Erythroblast (primary cell): ENCODE measurements at regions not wholly inside any gene's neighbourhood (a gene's known extent, or its start where the extent isn't known, plus 50 kb on each side); places are given as distances from the start of the nearest gene placed in this dataset.

Experiments used
- GATA1 ChIP-seq: IDR thresholded peaks from 2 replicates; pipeline ENCODE4 v1.6.1; 2011; ENCODE audit warnings: low read depth, mild to moderate bottlenecking, control low read depth, low read length, moderate library complexity
- POLR2A ChIP-seq: IDR thresholded peaks from 2 replicates; pipeline ENCODE4 v1.6.1; 2011; ENCODE audit warnings: mild to moderate bottlenecking, low read length

DNA sequence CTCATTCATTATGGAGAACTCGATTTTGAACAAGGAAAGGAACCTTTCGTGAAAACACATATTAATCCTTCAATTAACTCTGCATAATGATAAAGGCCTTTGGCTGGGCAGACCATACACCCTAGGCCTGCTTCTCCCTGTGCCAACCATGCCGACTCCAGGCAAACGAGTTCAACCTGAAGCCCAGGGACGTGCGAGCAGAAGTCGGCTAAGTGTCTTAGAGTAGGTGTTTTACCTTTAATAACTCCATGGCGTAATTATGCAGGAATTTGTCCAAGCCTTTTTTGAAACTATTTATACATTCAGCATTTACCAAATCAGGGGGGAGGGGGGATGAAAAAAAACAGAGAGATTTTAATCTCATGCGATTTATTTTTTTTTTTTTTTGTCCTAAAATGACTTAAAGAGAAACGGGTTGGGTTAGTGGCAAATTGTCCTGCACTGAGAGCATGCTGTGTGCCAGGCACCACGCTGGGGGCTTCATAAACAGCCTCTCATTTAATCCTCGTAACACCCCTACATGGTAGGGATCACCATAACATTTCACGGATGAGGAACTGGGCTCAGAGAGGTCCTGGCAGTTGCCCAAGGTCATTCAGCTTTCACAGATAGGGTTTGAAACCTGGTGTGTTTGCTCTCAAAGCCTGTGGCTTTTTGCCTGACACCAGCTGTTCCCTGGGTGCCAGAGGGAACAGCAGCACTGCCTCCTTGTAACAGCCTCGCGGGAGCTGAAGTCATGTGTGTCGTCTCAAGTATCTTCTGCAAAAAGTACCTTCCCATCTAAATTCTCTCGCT, 423.9 kb downstream of the MN1 start:
- TF ChIP-seq POLR2A, result no peak
- TF ChIP-seq GATA1, result no peak
